Activated CD4-positive, alpha-beta T cell treated with anti-CD3 and anti-CD28 coated beads for 36 hours (primary cell): ENCODE measurements at regions not wholly inside any gene's neighbourhood (a gene's known extent, or its start where the extent isn't known, plus 50 kb on each side); places are given as distances from the start of the nearest gene placed in this dataset.

ENCODE experiments used
- ATAC-seq: fragments of 200-7000 bp; cut with Tn5 transposase; one replicate; pipeline ENCODE4 v1.10.0; 2021; ENCODE audit warnings: mild to moderate bottlenecking, moderate library complexity
- CTCF ChIA-PET: fragments of 350-600 bp; sonication (Branson Sonifier 250); formaldehyde crosslinking; loops from one replicate; lab custom pipeline; 2021; ENCODE audit warnings: antibody characterized with exemption; lab: Charles Lee
- POLR2A ChIA-PET: fragments of 350-600 bp; sonication (Branson Sonifier 250); formaldehyde crosslinking; loops from one replicate; lab custom pipeline; 2021; ENCODE audit warnings: antibody characterized with exemption, inconsistent platforms; lab: Charles Lee
- DNase-seq: peaks from one replicate; pipeline ENCODE4 v3.0.0-alpha.2; 2020
- H3K27ac Mint-ChIP-seq: one replicate; pipeline ENCODE4 v1.8.0; 2021; ENCODE audit warnings: mixed read lengths
- H3K27me3 Mint-ChIP-seq: one replicate; pipeline ENCODE4 v1.8.0; 2021; ENCODE audit warnings: mixed read lengths
- H3K36me3 Mint-ChIP-seq: one replicate; pipeline ENCODE4 v1.8.0; 2021; ENCODE audit warnings: low read depth, mixed read lengths
- H3K4me1 Mint-ChIP-seq: one replicate; pipeline ENCODE4 v1.8.0; 2021; ENCODE audit warnings: mixed read lengths
- H3K4me3 Mint-ChIP-seq: one replicate; pipeline ENCODE4 v1.8.0; 2021; ENCODE audit warnings: mild to moderate bottlenecking, moderate library complexity, mixed read lengths
- H3K9me3 Mint-ChIP-seq: one replicate; pipeline ENCODE4 v1.8.0; 2021; ENCODE audit warnings: low read depth, mixed read lengths
- intact Hi-C, 2 experiments: fragments of 100-400 bp; cut with DNase I in 1 of 2; cut with micrococcal nuclease in 1 of 2; formaldehyde crosslinking; loops; one replicate each; pipeline versions ENCODE4 v1.14.2 to v1.15.1; 2022 to 2024; cut with DNase I, micrococcal nuclease

- DNase-seq (no peak), ATAC-seq (no peak)
- intact Hi-C loops, result no loop called here
- Mint-ChIP-seq H3K27me3 (peaks cover 2% of the 10 kb centered on the region), H3K9me3 (peaks cover 3% of the 10 kb centered on the region), H3K36me3 (no peaks in the 10 kb centered on the region), H3K4me1 (no peaks in the 10 kb centered on the region), H3K4me3 (no peak overlapping the region), H3K27ac (no peak overlapping the region)
- ChIA-PET CTCF (interaction anchor here (1.1 kb wide), 1 partner anchor 18 kb away, joined by 3 read pairs; no protein-coding TSS in a partner anchor), POLR2A (no interaction called here)
Observed at GRCh38 chr2:223217373-223217772, 165.4 kb downstream of the KCNE4 start.

GRCh38 chr2:223218587-223219178 is 166.7 kb downstream of the KCNE4 start:
- Mint-ChIP-seq H3K4me1 (no peaks in the 10 kb centered on the region), H3K9me3 (peaks cover 3% of the 10 kb centered on the region), H3K27ac (no peak overlapping the region), H3K4me3 (no peak overlapping the region), H3K27me3 (peaks cover 2% of the 10 kb centered on the region), H3K36me3 (no peaks in the 10 kb centered on the region)
- POLR2A ChIA-PET, result no interaction called here
- intact Hi-C loops, result no loop called here
- no peak for DNase-seq
- CTCF ChIA-PET, result interaction anchor here (1.1 kb wide), 1 partner anchor 17 kb away, joined by 3 read pairs; no protein-coding TSS in a partner anchor
- no peak for ATAC-seq

GRCh38 chr2:223219872-223220657 is 168.1 kb downstream of the KCNE4 start:
- H3K9me3 Mint-ChIP-seq, result peaks cover 3% of the 10 kb centered on the region
- H3K27ac Mint-ChIP-seq, result no peak overlapping the region
- no peaks in the 10 kb centered on the region for H3K4me1 Mint-ChIP-seq
- ChIA-PET CTCF (interaction anchor here (0.8 kb wide), 1 partner anchor 18 kb away, joined by 3 read pairs; no protein-coding TSS in a partner anchor), POLR2A (no interaction called here)
- ATAC-seq (no peak), DNase-seq (no peak)
- intact Hi-C loops, result no loop called here
- no peaks in the 10 kb centered on the region for H3K36me3 Mint-ChIP-seq
- no peak overlapping the region for H3K4me3 Mint-ChIP-seq
- peaks cover 2% of the 10 kb centered on the region for H3K27me3 Mint-ChIP-seq

GRCh38 chr2:223220658-223220925 is 168.6 kb downstream of the KCNE4 start:
- no peak for DNase-seq
- POLR2A ChIA-PET, result no interaction called here
- CTCF ChIA-PET, result no interaction called here
- Mint-ChIP-seq H3K36me3 (no peaks in the 10 kb centered on the region), H3K4me1 (no peaks in the 10 kb centered on the region), H3K4me3 (no peak overlapping the region), H3K9me3 (peaks cover 3% of the 10 kb centered on the region), H3K27me3 (peaks cover 2% of the 10 kb centered on the region), H3K27ac (no peak overlapping the region)
- ATAC-seq, result no peak
- intact Hi-C loops, result no loop called here

GRCh38 chr2:223221139-223221835 is 169.3 kb downstream of the KCNE4 start:
- ATAC-seq (no peak), DNase-seq (no peak)
- peaks cover 4% of the 10 kb centered on the region for H3K9me3 Mint-ChIP-seq
- no peak overlapping the region for H3K4me3 Mint-ChIP-seq
- H3K36me3 Mint-ChIP-seq, result no peaks in the 10 kb centered on the region
- CTCF ChIA-PET, result no interaction called here
- H3K27me3 Mint-ChIP-seq, result peaks cover 2% of the 10 kb centered on the region
- intact Hi-C loops, result no loop called here
- H3K4me1 Mint-ChIP-seq, result no peaks in the 10 kb centered on the region
- H3K27ac Mint-ChIP-seq, result no peak overlapping the region
- POLR2A ChIA-PET, result no interaction called here

- Mint-ChIP-seq H3K27ac (no peak overlapping the region), H3K27me3 (peaks cover 2% of the 10 kb centered on the region), H3K4me1 (no peaks in the 10 kb centered on the region), H3K9me3 (peaks cover 6% of the 10 kb centered on the region), H3K36me3 (no peaks in the 10 kb centered on the region), H3K4me3 (no peak overlapping the region)
- ATAC-seq, result no peak
- CTCF ChIA-PET, result no interaction called here
- intact Hi-C loops, result no loop called here
- no peak for DNase-seq
- POLR2A ChIA-PET, result no interaction called here
Observed at GRCh38 chr2:223222397-223222796, 170.4 kb downstream of the KCNE4 start.

GRCh38 chr2:223223156-223223555 is 171.2 kb downstream of the KCNE4 start:
- Mint-ChIP-seq H3K4me3 (no peak overlapping the region), H3K27ac (no peak overlapping the region), H3K27me3 (peaks cover 2% of the 10 kb centered on the region), H3K9me3 (peaks cover 6% of the 10 kb centered on the region), H3K4me1 (no peaks in the 10 kb centered on the region), H3K36me3 (no peaks in the 10 kb centered on the region)
- ChIA-PET CTCF (no interaction called here), POLR2A (no interaction called here)
- intact Hi-C loops, result no loop called here
- DNase-seq, result no peak
- no peak for ATAC-seq

GRCh38 chr2:223225266-223225665 is 173.3 kb downstream of the KCNE4 start:
- no peak overlapping the region for H3K4me3 Mint-ChIP-seq
- no peak for ATAC-seq
- intact Hi-C loops, result no loop called here

GRCh38 chr2:223226264-223226663 is 174.3 kb downstream of the KCNE4 start:
- no peak overlapping the region for H3K4me3 Mint-ChIP-seq
- intact Hi-C loops, result no loop called here
- POLR2A ChIA-PET, result no interaction called here
- no peaks in the 10 kb centered on the region for H3K36me3 Mint-ChIP-seq
- no peak overlapping the region for H3K27ac Mint-ChIP-seq
- no peaks in the 10 kb centered on the region for H3K27me3 Mint-ChIP-seq
- H3K4me1 Mint-ChIP-seq, result no peaks in the 10 kb centered on the region
- peaks cover 3% of the 10 kb centered on the region for H3K9me3 Mint-ChIP-seq
- ATAC-seq, result no peak
- DNase-seq, result no peak
- CTCF ChIA-PET, result no interaction called here

More at GRCh38 chr2:223225266-223225665, 173.3 kb downstream of the KCNE4 start:
- no peaks in the 10 kb centered on the region for H3K36me3 Mint-ChIP-seq
- no peaks in the 10 kb centered on the region for H3K27me3 Mint-ChIP-seq
- DNase-seq, result no peak
- POLR2A ChIA-PET, result no interaction called here
- peaks cover 3% of the 10 kb centered on the region for H3K9me3 Mint-ChIP-seq
- H3K27ac Mint-ChIP-seq, result no peak overlapping the region
- no peaks in the 10 kb centered on the region for H3K4me1 Mint-ChIP-seq
- CTCF ChIA-PET, result no interaction called here

GRCh38 chr2:223227338-223227737 is 175.3 kb downstream of the KCNE4 start:
- no peak overlapping the region for H3K27ac Mint-ChIP-seq
- H3K4me3 Mint-ChIP-seq, result no peak overlapping the region
- H3K27me3 Mint-ChIP-seq, result no peaks in the 10 kb centered on the region
- ATAC-seq, result no peak
- DNase-seq, result no peak
- no peaks in the 10 kb centered on the region for H3K4me1 Mint-ChIP-seq
- ChIA-PET CTCF (no interaction called here), POLR2A (no interaction called here)
- H3K36me3 Mint-ChIP-seq, result no peaks in the 10 kb centered on the region
- H3K9me3 Mint-ChIP-seq, result peaks cover 3% of the 10 kb centered on the region
- intact Hi-C loops, result no loop called here

GRCh38 chr2:223228871-223229270 is 176.9 kb downstream of the KCNE4 start:
- no peak for DNase-seq
- intact Hi-C loops, result no loop called here
- H3K36me3 Mint-ChIP-seq, result no peaks in the 10 kb centered on the region
- POLR2A ChIA-PET, result no interaction called here
- H3K27me3 Mint-ChIP-seq, result no peaks in the 10 kb centered on the region
- no peak overlapping the region for H3K4me3 Mint-ChIP-seq
- H3K4me1 Mint-ChIP-seq, result no peaks in the 10 kb centered on the region
- H3K27ac Mint-ChIP-seq, result no peak overlapping the region
- no peak for ATAC-seq
- CTCF ChIA-PET, result no interaction called here
- H3K9me3 Mint-ChIP-seq, result peaks cover 3% of the 10 kb centered on the region

- ATAC-seq (no peak), DNase-seq (no peak)
- no peak overlapping the region for H3K27ac Mint-ChIP-seq
- intact Hi-C loops, result no loop called here
- H3K4me1 Mint-ChIP-seq, result no peaks in the 10 kb centered on the region
- no peak overlapping the region for H3K4me3 Mint-ChIP-seq
- CTCF ChIA-PET, result no interaction called here
- peaks cover 3% of the 10 kb centered on the region for H3K9me3 Mint-ChIP-seq
- H3K27me3 Mint-ChIP-seq, result no peaks in the 10 kb centered on the region
- POLR2A ChIA-PET, result no interaction called here
- H3K36me3 Mint-ChIP-seq, result no peaks in the 10 kb centered on the region
Observed at GRCh38 chr2:223230352-223230751, 178.4 kb downstream of the KCNE4 start.
